HG02678 (cell line): ENCODE measurements at regions not wholly inside any gene's neighbourhood (a gene's known extent, or its start where the extent isn't known, plus 50 kb on each side); places are given as distances from the start of the nearest gene placed in this dataset.
"Not testable (repeated sequence)": the region's sequence is repeated elsewhere in the genome, so short reads cannot be mapped to it uniquely, and the experiment has no call there.

Source experiments
- ATAC-seq: cut with Tn5 transposase; IDR thresholded peaks from one replicate; pipeline ENCODE4 v1.9.1; 2021; ENCODE audit warnings: mild to moderate bottlenecking, moderate library complexity; ENCODE audit not compliant: unreplicated experiment

GRCh38 chr1:29549728-29550118, 313.4 kb downstream of the PTPRU start:
- not testable (repeated sequence) for ATAC-seq

GRCh38 chr1:29549001-29549400, 312.7 kb downstream of the PTPRU start:
- ATAC-seq = no peak

- ATAC-seq = no peak
Measured at GRCh38 chr1:29548091-29548490, 311.8 kb downstream of the PTPRU start.

DNA sequence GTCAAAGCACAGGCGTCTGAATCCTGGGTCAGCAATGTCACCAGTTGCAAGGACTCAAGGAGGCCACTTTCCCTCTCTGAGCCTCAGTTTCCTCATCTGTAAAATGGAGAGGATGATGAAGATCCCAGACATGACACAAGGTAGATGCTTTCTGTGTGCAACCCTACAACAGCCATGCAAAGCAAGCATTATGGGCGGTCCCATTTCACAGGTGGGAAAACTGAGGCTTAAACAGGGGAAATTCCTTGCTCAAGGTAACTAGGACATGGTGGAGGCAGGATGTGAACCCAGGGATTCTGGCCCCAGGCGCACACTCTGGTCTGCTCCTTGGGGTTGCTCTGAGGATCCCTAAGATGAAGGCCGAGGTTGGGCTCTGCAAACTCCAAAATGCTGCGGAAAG, 311.0 kb downstream of the PTPRU start:
- no peak for ATAC-seq

GRCh38 chr1:29546496-29546895, 310.2 kb downstream of the PTPRU start:
- ATAC-seq = no peak

DNA sequence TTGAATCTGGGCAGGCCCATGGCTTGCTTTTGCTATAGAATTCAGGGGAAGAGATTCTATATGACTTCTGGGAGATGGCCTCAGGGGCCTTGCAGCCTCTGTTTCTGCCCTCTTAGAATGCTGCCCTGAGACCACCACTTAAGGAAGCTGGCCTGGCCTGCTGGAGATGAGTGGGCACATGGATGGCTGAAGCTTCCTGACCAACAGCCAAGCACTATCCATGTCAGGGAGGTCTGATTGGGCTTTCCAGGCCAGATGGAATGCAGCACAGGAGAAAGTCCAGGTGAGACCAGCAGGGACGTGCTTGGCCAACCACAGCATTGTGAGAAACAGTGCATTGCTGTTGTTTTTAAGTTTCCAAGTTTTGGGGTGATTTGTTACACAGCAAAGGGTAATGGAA, 308.1 kb downstream of the PTPRU start:
- ATAC-seq = no peak

- no peak for ATAC-seq
Measured at GRCh38 chr1:29543586-29543985, 307.3 kb downstream of the PTPRU start.

DNA sequence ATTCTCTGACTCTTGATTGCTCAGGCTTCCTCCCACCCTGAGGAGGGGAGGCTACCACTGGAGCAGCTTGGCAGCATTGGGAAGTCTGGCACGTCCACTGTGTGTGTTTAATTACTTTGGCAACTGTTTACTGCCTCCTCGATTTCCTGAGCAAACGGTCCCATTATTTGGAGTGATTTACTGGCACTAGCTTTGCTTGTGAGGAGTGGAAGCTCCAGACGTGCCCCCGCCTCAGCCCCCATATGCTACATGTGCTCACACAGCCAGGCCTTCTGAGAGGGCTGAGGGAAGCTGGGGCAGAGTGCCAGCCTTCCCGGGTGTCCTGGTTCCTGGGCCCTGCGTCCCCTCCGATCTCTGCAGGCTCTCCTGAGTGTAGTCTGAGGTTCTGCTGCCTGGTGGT, 306.2 kb downstream of the PTPRU start:
- ATAC-seq = no peak

DNA sequence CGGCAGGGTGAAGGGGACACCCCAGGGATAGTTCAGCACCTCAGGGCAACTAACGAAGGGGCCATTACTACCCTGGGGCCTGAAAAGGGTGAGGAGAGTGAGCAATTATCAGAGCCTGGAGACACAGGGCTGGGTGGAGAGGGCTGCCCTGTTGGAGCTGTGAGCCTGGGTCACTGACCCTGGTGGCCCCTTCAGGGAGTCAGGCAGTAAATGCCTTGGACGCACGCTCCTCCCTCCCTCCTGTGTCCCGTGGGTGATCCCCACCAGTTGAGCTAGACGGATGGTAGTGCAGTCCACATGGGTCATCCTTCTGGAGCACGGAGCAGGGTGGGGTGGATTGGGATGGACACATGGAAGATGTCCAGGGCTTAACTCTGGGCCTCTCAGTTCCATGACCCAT, 305.3 kb downstream of the PTPRU start:
- ATAC-seq = no peak

GRCh38 chr1:29540801-29541357, 304.6 kb downstream of the PTPRU start:
- no peak for ATAC-seq

GRCh38 chr1:29539971-29540370, 303.6 kb downstream of the PTPRU start:
- ATAC-seq = no peak

- ATAC-seq = no peak
Measured at GRCh38 chr1:29538586-29538985, 302.3 kb downstream of the PTPRU start.

GRCh38 chr1:29532751-29533150, 296.4 kb downstream of the PTPRU start:
- ATAC-seq = no peak

DNA sequence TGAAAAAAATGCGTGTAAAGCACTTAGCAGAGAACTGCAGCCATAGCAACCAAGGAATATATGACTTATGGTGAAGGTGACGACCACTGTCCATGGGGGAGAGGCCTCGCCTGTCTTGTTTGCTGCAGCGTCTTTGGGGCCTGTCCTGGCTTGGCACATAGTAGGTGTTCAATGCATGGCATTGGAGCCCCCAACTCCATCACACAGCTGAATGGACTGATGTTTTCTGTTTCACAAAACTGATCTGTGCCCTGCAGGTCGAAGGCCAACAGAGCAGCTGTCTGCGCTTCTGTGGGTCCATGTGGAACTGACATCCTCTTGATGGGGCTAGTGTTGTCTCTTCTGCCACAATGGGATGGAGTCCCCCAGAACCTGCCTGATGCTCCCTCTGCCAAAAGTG, 296.0 kb downstream of the PTPRU start:
- no peak for ATAC-seq

DNA sequence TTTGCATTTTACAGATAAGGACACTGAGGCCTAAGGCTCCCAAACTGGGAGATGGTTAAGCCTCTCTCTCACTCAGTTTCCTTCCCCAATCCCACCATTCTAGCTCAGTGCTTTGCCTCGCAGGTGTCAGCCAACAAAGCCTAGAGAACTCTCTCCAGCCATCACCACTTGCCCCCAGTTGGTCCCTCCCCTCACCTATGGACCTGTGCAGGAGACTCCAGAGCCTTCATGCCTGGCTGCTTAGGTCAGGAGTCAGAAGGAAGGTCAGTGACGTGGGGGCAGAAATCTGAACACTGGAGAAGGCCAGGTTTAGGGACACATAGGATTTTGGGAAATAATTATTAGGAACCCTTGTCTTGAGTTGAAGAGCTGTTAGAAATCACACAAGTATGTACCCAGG, 295.3 kb downstream of the PTPRU start:
- ATAC-seq = no peak

DNA sequence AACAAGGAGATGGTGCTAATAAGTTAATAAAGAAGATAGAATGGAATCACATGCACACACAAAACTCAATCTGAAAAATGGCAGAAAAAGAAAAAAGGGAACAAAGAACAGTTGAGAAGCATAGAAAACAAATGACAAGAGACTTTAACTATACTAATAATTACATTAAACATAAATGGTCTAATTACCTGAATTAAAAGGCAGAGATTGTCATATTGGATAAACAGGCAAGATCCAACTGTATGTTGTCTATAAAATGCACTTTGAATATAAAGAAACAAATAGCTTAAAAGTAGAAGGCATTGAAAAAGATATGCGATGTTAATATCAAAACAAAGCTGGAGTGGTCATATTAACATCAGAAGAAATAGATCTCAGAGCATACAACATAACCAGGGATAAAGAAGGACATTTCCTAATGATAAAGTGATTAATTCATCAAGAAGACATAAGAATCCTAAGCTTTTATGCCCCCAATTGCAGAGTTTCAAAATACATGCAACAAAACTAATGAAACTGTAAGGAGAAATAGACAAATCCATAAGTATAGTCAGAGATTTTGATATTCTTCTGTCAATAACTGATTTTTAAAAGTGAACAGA, 293.5 kb downstream of the PTPRU start:
- no peak for ATAC-seq

DNA sequence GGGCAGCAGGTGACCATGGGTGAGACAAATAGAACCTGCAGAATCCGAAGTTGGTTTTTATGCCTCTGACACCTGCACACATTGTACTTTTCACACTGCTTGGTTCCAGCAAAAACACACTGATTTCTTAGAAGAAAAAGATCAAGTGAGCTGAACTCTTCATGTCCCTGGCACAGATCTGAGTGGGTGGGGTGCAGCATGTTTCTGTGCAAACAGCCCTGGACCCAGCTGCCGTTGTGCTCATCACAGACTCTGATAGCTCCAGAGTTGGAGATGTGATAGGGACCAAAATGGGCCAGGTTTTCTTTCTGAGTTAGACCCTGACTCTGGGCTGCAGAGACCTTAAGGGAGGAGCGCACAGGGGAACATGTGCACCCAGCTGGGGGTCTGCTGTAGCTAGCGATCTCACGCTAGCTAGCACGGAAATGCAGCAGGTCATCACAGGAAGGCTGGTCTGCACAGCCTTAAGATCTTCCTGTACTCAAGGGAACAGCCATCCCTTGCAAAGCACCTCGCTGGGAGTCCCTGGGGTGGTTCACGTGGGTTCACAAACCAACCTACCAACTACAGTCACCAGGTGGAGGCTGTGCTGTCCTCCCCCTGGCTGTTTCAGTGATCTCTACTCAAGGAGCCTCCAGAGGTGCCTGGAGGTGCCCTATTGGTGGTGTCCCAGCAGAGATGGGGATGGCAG, 291.1 kb downstream of the PTPRU start:
- no peak for ATAC-seq

- no peak for ATAC-seq
Measured at GRCh38 chr1:29525941-29526340, 289.6 kb downstream of the PTPRU start.

GRCh38 chr1:29524285-29525065, 288.2 kb downstream of the PTPRU start:
- ATAC-seq = no peak

DNA sequence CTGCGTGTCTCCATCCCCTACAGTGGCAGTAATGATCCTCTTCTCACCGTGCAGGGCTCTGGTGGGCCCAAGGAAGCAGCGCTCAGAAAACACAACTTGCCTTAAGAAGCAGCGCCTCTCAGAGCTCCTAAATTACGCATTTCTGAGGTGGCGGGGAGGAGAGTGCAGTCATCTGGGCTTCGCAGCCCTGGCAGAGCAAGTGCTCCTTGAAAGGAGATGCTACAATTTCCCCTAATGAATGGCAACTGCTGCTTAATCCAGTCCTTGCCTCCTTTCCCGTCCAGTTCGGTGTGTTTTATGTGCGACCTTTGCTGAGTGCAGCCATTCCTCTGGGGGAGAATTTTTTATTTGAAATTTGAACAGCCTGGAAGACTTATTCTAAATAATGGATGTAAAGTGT, 287.3 kb downstream of the PTPRU start:
- no peak for ATAC-seq

- no peak for ATAC-seq
Measured at GRCh38 chr1:29523136-29523535, 286.8 kb downstream of the PTPRU start.
